ENCODE measurements at regions not wholly inside any gene's neighbourhood (a gene's known extent, or its start where the extent isn't known, plus 50 kb on each side); places are given as distances from the start of the nearest gene placed in this dataset.

- DNase-seq (ENCODE audit: low read depth) = no peak
- Histone ChIP-seq H3K27me3 (ENCODE audit: insufficient read depth, low read length) (no peaks in the 10 kb centered on the region), H3K4me1 (ENCODE audit: insufficient read depth, low read length) (no peaks in the 10 kb centered on the region), H4K20me1 (ENCODE audit: insufficient read depth, low read length) (no peaks in the 10 kb centered on the region), H3K9ac (ENCODE audit: low read length) (no peak overlapping the region), H3K27ac (ENCODE audit: low read depth, low read length) (no peak overlapping the region), H3K36me3 (ENCODE audit: insufficient read depth, low read length) (no peaks in the 10 kb centered on the region), H3K79me2 (ENCODE audit: insufficient read depth, low read length) (no peaks in the 10 kb centered on the region), H3K4me3 (ENCODE audit: insufficient read depth, low read depth, low read length) (no peak overlapping the region), H3K4me2 (ENCODE audit: low read length) (no peak overlapping the region), H2AFZ (ENCODE audit: low read depth, low read length) (no peak overlapping the region), H3K9me3 (ENCODE audit: insufficient read depth, low read depth, low read length) (no peaks in the 10 kb centered on the region)
- no peak for FAIRE-seq
- TF ChIP-seq CTCF (IDR thresholded peaks at IDR 0.05; ENCODE audit: insufficient read depth, low read depth, low read length) (no peak), EZH2 (IDR thresholded peaks at IDR 0.05; ENCODE audit: insufficient read depth, low read length) (no peak)
- no peaks in the 10 kb centered on the region for H3K4me1 Mint-ChIP-seq (ENCODE audit: low read depth, unreplicated experiment)
- H3K9me3 Mint-ChIP-seq (ENCODE audit: unreplicated experiment) = no peaks in the 10 kb centered on the region
- no peak overlapping the region for H3K27ac Mint-ChIP-seq (ENCODE audit: unreplicated experiment)
- no peaks in the 10 kb centered on the region for H3K27me3 Mint-ChIP-seq (ENCODE audit: low read depth, unreplicated experiment)
- H3K36me3 Mint-ChIP-seq (ENCODE audit: low read depth, unreplicated experiment) = no peaks in the 10 kb centered on the region
- no peak overlapping the region for H3K4me3 Mint-ChIP-seq (ENCODE audit: unreplicated experiment)
Measured at GRCh38 chr20:12337601-12338000, 419.9 kb downstream of the BTBD3 start.

- Histone ChIP-seq H3K9ac (ENCODE audit: low read length) (no peak overlapping the region), H3K4me3 (ENCODE audit: insufficient read depth, low read depth, low read length) (no peak overlapping the region), H3K9me3 (ENCODE audit: insufficient read depth, low read depth, low read length) (no peaks in the 10 kb centered on the region), H3K27me3 (ENCODE audit: insufficient read depth, low read length) (no peaks in the 10 kb centered on the region), H3K36me3 (ENCODE audit: insufficient read depth, low read length) (no peaks in the 10 kb centered on the region), H4K20me1 (ENCODE audit: insufficient read depth, low read length) (no peaks in the 10 kb centered on the region), H3K4me2 (ENCODE audit: low read length) (no peak overlapping the region), H3K79me2 (ENCODE audit: insufficient read depth, low read length) (no peaks in the 10 kb centered on the region), H2AFZ (ENCODE audit: low read depth, low read length) (no peak overlapping the region), H3K4me1 (ENCODE audit: insufficient read depth, low read length) (no peaks in the 10 kb centered on the region), H3K27ac (ENCODE audit: low read depth, low read length) (no peak overlapping the region)
- TF ChIP-seq CTCF (IDR thresholded peaks at IDR 0.05; ENCODE audit: insufficient read depth, low read depth, low read length) (no peak), EZH2 (IDR thresholded peaks at IDR 0.05; ENCODE audit: insufficient read depth, low read length) (no peak)
- Mint-ChIP-seq H3K4me3 (ENCODE audit: unreplicated experiment) (no peak overlapping the region), H3K4me1 (ENCODE audit: low read depth, unreplicated experiment) (no peaks in the 10 kb centered on the region), H3K27ac (ENCODE audit: unreplicated experiment) (no peak overlapping the region), H3K36me3 (ENCODE audit: low read depth, unreplicated experiment) (no peaks in the 10 kb centered on the region), H3K9me3 (ENCODE audit: unreplicated experiment) (no peaks in the 10 kb centered on the region), H3K27me3 (ENCODE audit: low read depth, unreplicated experiment) (no peaks in the 10 kb centered on the region)
- FAIRE-seq (no peak), DNase-seq (ENCODE audit: low read depth) (no peak)
Measured at GRCh38 chr20:12345978-12346377, 428.3 kb downstream of the BTBD3 start.

- Mint-ChIP-seq H3K27ac (ENCODE audit: unreplicated experiment) (no peak overlapping the region), H3K4me1 (ENCODE audit: low read depth, unreplicated experiment) (no peaks in the 10 kb centered on the region), H3K27me3 (ENCODE audit: low read depth, unreplicated experiment) (no peaks in the 10 kb centered on the region), H3K4me3 (ENCODE audit: unreplicated experiment) (no peak overlapping the region), H3K36me3 (ENCODE audit: low read depth, unreplicated experiment) (no peaks in the 10 kb centered on the region), H3K9me3 (ENCODE audit: unreplicated experiment) (no peaks in the 10 kb centered on the region)
- Histone ChIP-seq H3K27ac (ENCODE audit: low read depth, low read length) (no peak overlapping the region), H3K4me2 (ENCODE audit: low read length) (no peak overlapping the region), H4K20me1 (ENCODE audit: insufficient read depth, low read length) (no peaks in the 10 kb centered on the region), H3K27me3 (ENCODE audit: insufficient read depth, low read length) (no peaks in the 10 kb centered on the region), H2AFZ (ENCODE audit: low read depth, low read length) (no peak overlapping the region), H3K79me2 (ENCODE audit: insufficient read depth, low read length) (no peaks in the 10 kb centered on the region), H3K4me3 (ENCODE audit: insufficient read depth, low read depth, low read length) (no peak overlapping the region), H3K4me1 (ENCODE audit: insufficient read depth, low read length) (no peaks in the 10 kb centered on the region), H3K36me3 (ENCODE audit: insufficient read depth, low read length) (no peaks in the 10 kb centered on the region), H3K9me3 (ENCODE audit: insufficient read depth, low read depth, low read length) (no peaks in the 10 kb centered on the region), H3K9ac (ENCODE audit: low read length) (no peak overlapping the region)
- no peak for FAIRE-seq
- no peak for TF ChIP-seq EZH2 (IDR thresholded peaks at IDR 0.05; ENCODE audit: insufficient read depth, low read length)
- no peak for TF ChIP-seq CTCF (IDR thresholded peaks at IDR 0.05; ENCODE audit: insufficient read depth, low read depth, low read length)
- no peak for DNase-seq (ENCODE audit: low read depth)
Measured at GRCh38 chr20:12353842-12354241, 436.1 kb downstream of the BTBD3 start.
